CD4-positive, alpha-beta T cell treated with Interleukin-17A for 4 hours (primary cell): ENCODE measurements at regions not wholly inside any gene's neighbourhood (a gene's known extent, or its start where the extent isn't known, plus 50 kb on each side); places are given as distances from the start of the nearest gene placed in this dataset.
"Not testable (repeated sequence)": the region's sequence is repeated elsewhere in the genome, so short reads cannot be mapped to it uniquely, and the experiment has no call there.

Experiments used
- DNase-seq: peaks from one replicate; pipeline ENCODE4 v3.0.0-alpha.2; 2020; ENCODE audit warnings: mixed read lengths

- no peak for DNase-seq
These were observed 312.2 kb upstream of the ADARB2 start for GRCh38 chr10:2049560-2049959.

GRCh38 chr10:2048337-2048973 is 311.1 kb upstream of the ADARB2 start:
- no peak for DNase-seq

- DNase-seq, result no peak
These were observed 310.4 kb upstream of the ADARB2 start for GRCh38 chr10:2047679-2048078.

- no peak for DNase-seq
These were observed 306.1 kb upstream of the ADARB2 start for GRCh38 chr10:2043379-2043778.

GRCh38 chr10:2038036-2038435 is 300.7 kb upstream of the ADARB2 start:
- DNase-seq, result no peak

GRCh38 chr10:2037246-2037645 is 299.9 kb upstream of the ADARB2 start:
- DNase-seq, result no peak

- DNase-seq, result no peak
These were observed 298.9 kb upstream of the ADARB2 start for GRCh38 chr10:2036209-2036608.

GRCh38 chr10:2030046-2030445 is 292.7 kb upstream of the ADARB2 start:
- no peak for DNase-seq

- no peak for DNase-seq
These were observed 289.6 kb upstream of the ADARB2 start for GRCh38 chr10:2026936-2027335.

GRCh38 chr10:2024750-2025149 is 287.4 kb upstream of the ADARB2 start:
- DNase-seq, result not testable (repeated sequence)

- DNase-seq, result no peak
These were observed 286.4 kb upstream of the ADARB2 start for GRCh38 chr10:2023687-2024086.

- no peak for DNase-seq
These were observed 285.1 kb upstream of the ADARB2 start for GRCh38 chr10:2022401-2022800.

GRCh38 chr10:2020836-2021235 is 283.5 kb upstream of the ADARB2 start:
- DNase-seq, result no peak

GRCh38 chr10:2019803-2020202 is 282.5 kb upstream of the ADARB2 start:
- DNase-seq, result no peak

- DNase-seq, result no peak
These were observed 282.0 kb upstream of the ADARB2 start for GRCh38 chr10:2019281-2019680.

GRCh38 chr10:2014541-2014940 is 277.2 kb upstream of the ADARB2 start:
- no peak for DNase-seq

- no peak for DNase-seq
These were observed 274.9 kb upstream of the ADARB2 start for GRCh38 chr10:2012209-2012608.

GRCh38 chr10:2011106-2011716 is 273.9 kb upstream of the ADARB2 start:
- DNase-seq, result no peak

GRCh38 chr10:2005546-2005945 is 268.2 kb upstream of the ADARB2 start:
- DNase-seq, result no peak

GRCh38 chr10:1992930-1993329 is 255.6 kb upstream of the ADARB2 start:
- no peak for DNase-seq

- no peak for DNase-seq
These were observed 251.8 kb upstream of the ADARB2 start for GRCh38 chr10:1989090-1989489.

GRCh38 chr10:1981976-1982375 is 244.7 kb upstream of the ADARB2 start:
- no peak for DNase-seq

- no peak for DNase-seq
These were observed 243.1 kb upstream of the ADARB2 start for GRCh38 chr10:1980459-1980858.

GRCh38 chr10:1978584-1978983 is 241.3 kb upstream of the ADARB2 start:
- DNase-seq, result no peak

GRCh38 chr10:1977461-1977860 is 240.1 kb upstream of the ADARB2 start:
- no peak for DNase-seq
